Right ventricle myocardium superior (tissue), 1 donor: ENCODE measurements at regions not wholly inside any gene's neighbourhood (a gene's known extent, or its start where the extent isn't known, plus 50 kb on each side); places are given as distances from the start of the nearest gene placed in this dataset.
"Not testable (repeated sequence)": the region's sequence is repeated elsewhere in the genome, so short reads cannot be mapped to it uniquely, and the experiment has no call there.

Experiments
- ATAC-seq: fragments of 200-7000 bp; cut with Tn5 transposase; one replicate; pipeline ENCODE4 v1.9.1; 2020; ENCODE audit warnings: mild to moderate bottlenecking; ENCODE audit not compliant: poor library complexity
- DNase-seq: peaks from one replicate; pipeline ENCODE4 v3.0.0-alpha.2; 2020
- intact Hi-C: fragments of 100-400 bp; cut with DNase I; formaldehyde crosslinking; loops from one replicate; pipeline ENCODE4 v1.11.2; 2022
- donor health status: DM: no; HTN: yes; CAD: no; lungs with severe emphysema.

DNA sequence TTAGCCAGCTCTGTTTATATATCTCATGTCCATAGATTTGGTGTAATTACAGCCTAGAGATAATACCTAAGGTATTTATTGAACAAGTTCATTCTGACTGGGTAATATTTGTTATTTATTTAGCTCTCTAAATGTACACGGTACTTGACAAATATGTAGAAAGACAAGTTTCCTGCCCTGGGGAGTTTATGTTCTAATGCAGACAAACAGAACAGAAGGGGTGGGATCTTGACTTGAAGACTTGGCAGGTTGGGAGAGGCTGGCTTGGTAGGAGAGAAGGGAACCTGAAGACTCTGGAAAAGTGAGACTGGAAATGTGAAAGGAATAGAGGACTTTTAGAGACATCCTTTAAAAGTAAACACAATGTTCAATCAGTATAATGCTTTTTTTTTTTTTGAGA, 97.7 kb upstream of the CDK6 start:
- intact Hi-C loops, result no loop called here
- ATAC-seq, result no peak

DNA sequence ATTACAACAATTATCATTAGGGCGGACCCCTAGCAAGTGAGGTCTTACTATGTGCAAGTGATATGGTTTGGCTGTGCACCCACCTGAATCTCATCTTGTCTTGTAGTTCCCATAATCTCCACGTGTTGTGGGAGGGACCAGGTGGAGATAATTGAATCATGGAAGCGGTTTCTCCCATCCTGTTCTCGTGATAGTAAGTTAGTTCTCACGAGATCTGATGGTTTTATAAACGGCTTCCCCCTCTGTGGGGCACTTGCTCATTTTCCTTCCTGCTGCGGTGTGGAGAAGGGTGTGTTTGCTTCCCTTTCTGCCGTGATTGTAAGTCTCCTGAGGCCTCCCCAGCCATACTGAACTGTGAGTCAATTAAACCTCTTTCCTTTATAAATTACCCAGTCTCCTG, 96.1 kb upstream of the CDK6 start:
- ATAC-seq, result no peak
- intact Hi-C loops, result no loop called here
- DNase-seq, result no peak

More for the DNA sequence above, 97.7 kb upstream of the CDK6 start:
- DNase-seq, result no peak

DNA sequence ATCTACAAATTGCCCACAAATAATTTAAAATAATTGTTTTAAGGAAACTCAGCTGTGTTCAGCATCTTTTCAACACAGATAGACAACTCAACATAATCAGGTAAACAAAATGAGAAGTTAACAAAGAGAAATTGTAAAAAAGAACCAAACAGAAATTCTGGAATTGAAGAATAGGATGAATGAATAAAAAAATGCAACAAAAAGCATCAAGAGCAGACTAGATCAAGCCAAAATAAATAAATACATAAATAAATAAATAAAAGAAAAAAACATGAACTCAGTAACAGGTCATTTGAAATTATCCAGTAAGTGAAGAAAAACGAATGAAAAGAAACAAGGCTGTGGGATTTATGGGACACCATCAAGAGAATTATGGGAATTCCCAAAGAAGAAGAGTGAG, 94.0 kb upstream of the CDK6 start:
- DNase-seq (no peak), ATAC-seq (no peak)
- intact Hi-C loops, result no loop called here

DNA sequence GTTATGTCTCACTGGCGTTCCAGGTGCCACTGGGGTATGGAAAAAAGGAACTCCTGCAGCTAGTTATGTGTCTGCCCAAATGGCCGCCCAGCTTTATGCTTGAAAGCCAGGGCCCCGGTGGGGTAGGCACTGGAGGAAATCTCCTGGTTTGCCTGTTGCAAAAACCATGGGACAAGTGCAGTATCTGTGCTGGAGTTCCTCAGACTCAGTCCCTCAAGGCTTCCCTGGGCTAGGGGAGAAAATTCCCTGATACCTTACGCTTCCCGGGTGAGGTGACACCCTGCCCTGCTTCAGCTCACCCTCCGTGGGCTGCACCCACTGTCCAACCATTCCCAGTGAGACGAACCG, 90.3 kb upstream of the CDK6 start:
- intact Hi-C loops, result no loop called here
- ATAC-seq (no peak), DNase-seq (no peak)

GRCh38 chr7:92925876-92926696, 89.7 kb upstream of the CDK6 start:
- intact Hi-C loops, result no loop called here
- no peak for ATAC-seq
- no peak for DNase-seq

DNA sequence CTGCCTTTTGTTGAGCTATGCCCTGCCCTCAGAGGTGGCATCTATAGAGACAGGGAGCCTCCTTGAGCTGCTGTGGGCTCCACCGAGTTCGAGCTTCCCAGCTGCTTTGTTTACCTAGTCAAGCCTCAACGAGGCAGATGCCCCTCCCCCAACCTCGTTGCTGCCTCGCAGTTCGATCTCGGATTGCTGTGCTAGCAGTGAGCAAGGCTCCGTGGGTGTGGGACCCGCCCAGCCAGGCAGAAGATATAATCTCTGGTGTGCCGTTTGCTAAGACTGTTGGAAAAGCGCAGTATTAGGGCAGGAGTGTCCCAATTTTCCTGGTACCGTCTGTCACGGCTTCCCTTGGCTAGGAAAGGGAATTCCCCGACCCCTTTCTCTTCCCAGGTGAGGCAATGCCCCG, 88.4 kb upstream of the CDK6 start:
- no peak for DNase-seq
- intact Hi-C loops, result no loop called here
- ATAC-seq, result no peak

DNA sequence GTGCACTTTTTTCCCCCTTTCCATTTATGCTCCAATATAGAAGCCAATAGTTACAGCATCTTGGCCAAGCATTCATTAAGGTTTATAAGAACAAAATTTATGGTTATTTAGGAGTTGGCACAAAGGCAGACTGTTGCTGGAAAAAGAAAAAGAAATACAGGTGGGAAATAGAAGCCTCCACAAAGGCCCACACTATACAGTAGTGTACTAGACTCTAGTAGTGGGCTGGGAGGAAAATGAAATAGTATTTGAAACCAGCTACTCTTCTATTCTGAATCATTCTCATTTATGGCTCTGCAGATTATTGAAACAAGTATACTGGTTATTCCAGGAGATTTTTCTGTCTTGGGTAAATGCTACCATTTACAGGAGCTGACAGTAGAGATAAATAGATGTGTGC, 80.9 kb upstream of the CDK6 start:
- no peak for ATAC-seq
- intact Hi-C loops, result no loop called here
- DNase-seq, result no peak

DNA sequence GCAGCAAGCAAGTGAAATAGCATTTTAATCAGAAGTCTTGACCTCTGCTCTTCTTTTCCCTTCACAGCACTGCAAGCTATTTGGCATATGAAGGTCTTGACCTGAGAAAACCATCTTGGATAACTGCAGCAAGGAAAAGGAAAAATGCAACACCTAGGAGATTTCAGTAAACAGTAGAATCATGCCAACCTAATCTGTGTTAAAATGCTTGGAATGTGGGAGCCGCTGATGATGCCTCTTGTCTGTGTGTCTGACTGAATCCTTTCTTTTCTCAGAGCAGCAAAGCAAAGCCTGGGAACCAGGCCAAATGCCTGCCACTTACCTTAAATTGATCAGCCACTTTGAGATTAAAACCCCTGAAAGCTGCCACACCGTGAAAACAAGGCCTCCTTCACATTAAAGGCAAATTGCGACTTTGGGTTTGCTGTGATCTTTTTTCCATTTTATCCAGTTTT, 80.4 kb upstream of the CDK6 start:
- intact Hi-C loops, result no loop called here
- ATAC-seq, result peak; percentile 76
- DNase-seq, result no peak

GRCh38 chr7:92915348-92915747, 79.0 kb upstream of the CDK6 start:
- ATAC-seq (no peak), DNase-seq (no peak)

GRCh38 chr7:92914645-92915044, 78.3 kb upstream of the CDK6 start:
- DNase-seq (no peak), ATAC-seq (no peak)
- intact Hi-C loops, result no loop called here

More at GRCh38 chr7:92915348-92915747, 79.0 kb upstream of the CDK6 start:
- intact Hi-C loops, result no loop called here

DNA sequence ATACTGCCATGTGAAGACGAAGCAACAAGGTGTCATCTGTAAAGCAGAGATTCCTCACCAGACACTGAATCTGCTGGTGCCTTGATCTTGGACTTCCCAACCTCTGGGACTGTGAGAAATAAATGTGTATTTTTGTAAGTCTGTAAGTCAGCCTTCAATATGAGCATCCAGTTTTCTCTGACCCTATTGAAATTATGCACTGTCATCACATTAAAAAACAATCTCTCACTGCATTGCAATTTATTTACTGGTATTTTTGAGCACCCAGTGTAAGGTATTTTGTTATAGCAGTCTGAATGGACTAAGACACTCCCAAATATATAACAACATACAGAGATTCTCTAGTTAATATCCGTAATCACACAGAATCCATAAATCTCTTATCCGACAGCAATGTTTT, 77.5 kb upstream of the CDK6 start:
- intact Hi-C loops, result no loop called here
- ATAC-seq, result no peak

DNA sequence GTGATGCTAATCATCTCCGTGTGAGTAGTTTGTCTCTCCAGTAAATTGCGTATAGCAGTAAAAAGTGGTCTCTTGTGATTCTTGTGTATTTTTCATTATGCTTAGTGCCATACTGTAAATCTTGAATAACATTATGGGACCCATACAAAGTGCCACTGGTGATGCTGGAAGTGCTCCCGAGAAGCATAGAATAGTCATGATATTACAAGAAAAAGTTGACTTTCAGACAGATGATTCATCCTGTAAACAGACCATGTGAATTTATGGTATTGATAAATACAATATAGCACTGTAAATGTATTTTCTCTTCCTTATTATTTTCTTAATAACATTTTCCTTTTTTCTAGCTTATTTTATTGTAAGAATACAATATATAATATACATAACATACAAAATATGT, 74.6 kb upstream of the CDK6 start:
- DNase-seq (no peak), ATAC-seq (no peak)
- intact Hi-C loops, result no loop called here

More for the DNA sequence above, 77.5 kb upstream of the CDK6 start:
- no peak for DNase-seq

DNA sequence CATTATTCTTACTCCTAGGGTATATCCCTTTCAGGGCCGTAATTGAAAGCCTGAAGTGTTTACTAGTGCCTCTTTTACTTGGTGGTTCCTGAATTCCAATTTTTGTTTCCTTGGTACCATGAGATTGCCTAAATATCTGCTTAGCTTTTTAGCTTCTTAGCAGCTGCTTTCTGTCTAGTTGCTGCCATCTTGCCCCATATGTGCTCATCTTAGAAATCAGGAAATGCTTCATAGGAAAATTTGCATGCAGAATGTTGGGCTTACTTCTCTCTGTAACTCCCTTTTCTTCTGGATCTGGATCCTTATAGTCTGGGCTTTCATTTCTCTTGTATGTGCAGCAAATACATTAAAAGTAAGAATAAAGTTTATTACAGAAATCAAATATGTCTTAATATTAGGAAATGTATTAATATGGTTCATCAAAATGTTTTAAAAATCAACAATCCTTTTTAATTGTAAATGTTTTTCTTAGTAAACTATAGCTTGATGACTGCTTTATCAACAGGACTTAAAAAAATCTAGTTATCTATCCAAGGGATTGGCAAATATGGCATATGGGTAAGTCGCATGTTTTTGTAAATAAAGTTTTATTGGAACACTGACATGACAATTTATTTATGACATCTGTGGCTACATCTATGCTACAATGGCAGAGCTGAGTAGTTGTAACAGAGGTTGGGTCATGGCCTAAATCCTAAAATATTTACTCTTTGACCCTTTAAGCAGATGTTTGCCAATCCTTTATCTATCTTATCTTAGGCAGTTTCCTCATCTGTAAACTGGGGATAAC, 73.5 kb upstream of the CDK6 start:
- ATAC-seq (no peak), DNase-seq (no peak)
- intact Hi-C loops, result no loop called here

GRCh38 chr7:92904244-92905131, 68.1 kb upstream of the CDK6 start:
- no peak for ATAC-seq
- intact Hi-C loops, result no loop called here
- no peak for DNase-seq

DNA sequence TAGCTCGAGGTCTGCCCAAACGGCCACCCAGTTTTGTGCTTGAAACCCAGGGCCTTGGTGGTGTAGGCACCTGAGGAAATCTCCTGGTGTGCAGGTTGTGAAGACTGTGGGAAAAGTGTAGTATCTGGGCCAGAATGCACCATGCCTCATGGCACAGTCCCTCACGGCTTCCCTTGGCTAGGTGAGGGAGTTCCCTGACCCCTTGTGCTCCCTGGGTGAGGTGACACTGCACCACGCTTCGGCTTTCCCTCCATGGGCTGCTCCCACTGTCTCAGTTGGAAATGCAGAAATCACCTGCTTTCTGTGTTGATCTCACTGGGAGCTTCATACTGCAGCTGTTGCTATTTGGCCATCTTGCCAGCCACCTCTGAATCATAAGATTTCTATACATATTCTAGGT, 62.4 kb upstream of the CDK6 start:
- ATAC-seq, result no peak
- intact Hi-C loops, result no loop called here
- DNase-seq, result no peak

DNA sequence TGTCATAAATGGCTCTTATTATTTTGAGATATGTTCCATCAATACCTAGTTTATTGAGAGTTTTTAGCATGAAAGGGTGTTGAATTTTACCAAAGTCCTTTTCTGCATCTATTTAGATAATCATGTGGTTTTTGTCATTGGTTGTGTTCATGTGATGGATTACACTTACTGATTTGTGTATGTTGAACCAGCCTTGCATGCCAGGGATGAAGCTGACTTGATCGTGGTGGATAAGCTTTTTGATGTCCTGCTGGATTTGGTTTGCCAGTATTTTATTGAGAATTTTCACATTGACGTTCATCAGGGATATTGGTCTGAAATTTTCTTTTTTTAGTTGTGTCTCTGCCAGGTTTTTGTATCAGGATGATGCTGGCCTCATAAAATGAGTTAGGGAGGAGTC, 58.5 kb upstream of the CDK6 start:
- intact Hi-C loops, result not testable (repeated sequence)

GRCh38 chr7:92889081-92889480, 52.7 kb upstream of the CDK6 start:
- no peak for ATAC-seq
- intact Hi-C loops, result no loop called here
- DNase-seq, result no peak

More for the DNA sequence above, 58.5 kb upstream of the CDK6 start:
- DNase-seq, ATAC-seq: not testable (repeated sequence)
